ENCODE measurements at regions not wholly inside any gene's neighbourhood (a gene's known extent, or its start where the extent isn't known, plus 50 kb on each side); places are given as distances from the start of the nearest gene placed in this dataset.
"Not testable (repeated sequence)": the region's sequence is repeated elsewhere in the genome, so short reads cannot be mapped to it uniquely, and the experiment has no call there.

DNA sequence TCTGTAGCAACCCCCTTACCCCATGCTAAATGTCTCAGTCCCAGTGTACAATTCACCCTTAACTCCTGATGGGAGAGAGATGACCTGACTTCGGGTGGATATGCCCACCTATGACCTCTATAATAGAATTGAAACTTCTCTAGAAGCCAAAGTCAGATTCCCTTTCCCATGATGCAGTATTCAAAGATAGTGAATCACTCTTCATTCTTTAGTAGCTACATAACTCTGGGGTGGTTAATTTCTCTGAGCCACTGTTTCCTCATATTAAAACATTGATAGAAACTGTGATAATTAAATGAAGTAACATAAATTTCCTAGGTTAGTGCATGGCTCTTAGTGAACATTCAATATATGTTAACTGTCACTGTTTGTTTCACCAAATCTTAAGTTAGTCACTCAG is 500.4 kb downstream of the COL12A1 start:
- H3K4me1 ChIP-seq: no peaks in the 10 kb centered on the region
- no peaks in the 10 kb centered on the region for H3K9me3 ChIP-seq
- intact Hi-C loops (cut with DNase I; ENCODE audit: low total_unique reads): no loop called here
- WGBS, 5 donors: 48 to 76% (median 53%) methylated on average over 1 of the region's 1 CpG
- no peaks in the 10 kb centered on the region for H3K36me3 ChIP-seq
- DNase-seq: no peak
- TF ChIP-seq, protein P1, sequence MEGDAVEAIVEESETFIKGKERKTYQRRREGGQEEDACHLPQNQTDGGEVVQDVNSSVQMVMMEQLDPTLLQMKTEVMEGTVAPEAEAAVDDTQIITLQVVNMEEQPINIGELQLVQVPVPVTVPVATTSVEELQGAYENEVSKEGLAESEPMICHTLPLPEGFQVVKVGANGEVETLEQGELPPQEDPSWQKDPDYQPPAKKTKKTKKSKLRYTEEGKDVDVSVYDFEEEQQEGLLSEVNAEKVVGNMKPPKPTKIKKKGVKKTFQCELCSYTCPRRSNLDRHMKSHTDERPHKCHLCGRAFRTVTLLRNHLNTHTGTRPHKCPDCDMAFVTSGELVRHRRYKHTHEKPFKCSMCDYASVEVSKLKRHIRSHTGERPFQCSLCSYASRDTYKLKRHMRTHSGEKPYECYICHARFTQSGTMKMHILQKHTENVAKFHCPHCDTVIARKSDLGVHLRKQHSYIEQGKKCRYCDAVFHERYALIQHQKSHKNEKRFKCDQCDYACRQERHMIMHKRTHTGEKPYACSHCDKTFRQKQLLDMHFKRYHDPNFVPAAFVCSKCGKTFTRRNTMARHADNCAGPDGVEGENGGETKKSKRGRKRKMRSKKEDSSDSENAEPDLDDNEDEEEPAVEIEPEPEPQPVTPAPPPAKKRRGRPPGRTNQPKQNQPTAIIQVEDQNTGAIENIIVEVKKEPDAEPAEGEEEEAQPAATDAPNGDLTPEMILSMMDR (IDR thresholded peaks at IDR 0.05 in 8 of 11, conservative IDR thresholded peaks at IDR 0.05 in 3 of 11): no peak
- no peak for TF ChIP-seq POLR2A (IDR thresholded peaks at IDR 0.05)
- no peak for TF ChIP-seq POLR2AphosphoS5 (IDR thresholded peaks at IDR 0.05)
- H3K27me3 ChIP-seq (replicated peaks in 1 of 7): no peaks in the 10 kb centered on the region
- H3K27ac ChIP-seq: no peak overlapping the region
- no peak overlapping the region for H3K4me3 ChIP-seq

DNA sequence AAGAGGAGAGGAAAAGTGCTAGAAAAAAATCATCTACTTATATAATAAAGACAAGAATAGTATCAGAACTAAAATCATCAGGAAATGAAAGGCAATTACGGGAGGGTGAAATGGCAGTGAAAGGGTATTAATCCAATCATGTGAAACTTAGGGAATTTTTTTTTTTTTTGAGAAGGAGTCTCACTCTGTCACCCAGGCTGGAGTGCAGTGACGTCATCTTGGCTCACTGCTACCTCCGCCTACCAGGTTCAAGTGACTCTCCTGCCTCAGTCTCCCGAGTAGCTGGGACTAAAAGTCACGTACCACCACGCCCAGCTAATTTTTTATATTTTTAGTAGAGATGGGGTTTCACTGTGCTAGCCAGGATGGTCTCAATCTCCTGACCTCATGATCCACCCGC is 501.3 kb downstream of the COL12A1 start:
- H3K9me3 ChIP-seq; H3K4me1 ChIP-seq; DNase-seq; H3K36me3 ChIP-seq; H3K27ac ChIP-seq; H3K4me3 ChIP-seq; intact Hi-C loops (cut with DNase I; ENCODE audit: low total_unique reads); H3K27me3 ChIP-seq (replicated peaks in 1 of 7): not testable (repeated sequence)
- 76 to 89% (median 85%) methylated on average over 7 of the region's 7 CpGs for WGBS, 5 donors

DNA sequence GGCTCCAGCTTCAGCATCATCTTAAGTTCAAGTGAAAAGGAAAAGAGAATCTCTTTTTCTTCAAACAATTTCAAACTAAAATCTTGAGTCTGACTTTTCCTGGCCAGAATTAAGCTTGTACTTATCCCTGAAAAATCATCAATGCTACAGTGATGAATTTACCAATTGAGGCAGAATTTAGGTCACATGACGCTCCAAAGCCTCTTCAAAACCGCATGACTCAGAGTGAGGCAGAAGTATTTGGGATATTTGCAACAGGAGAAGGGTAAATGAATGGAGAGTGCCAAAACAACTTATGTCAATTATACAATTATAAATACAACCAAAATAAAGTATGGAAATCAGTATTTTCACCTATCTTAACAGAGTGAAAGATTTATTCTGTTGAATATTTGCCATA is 515.5 kb downstream of the COL12A1 start:
- Histone ChIP-seq H3K4me1 (no peaks in the 10 kb centered on the region), H3K27ac (no peak overlapping the region), H3K4me3 (no peak overlapping the region), H3K27me3 (replicated peaks in 1 of 7) (no peaks in the 10 kb centered on the region), H3K36me3 (no peaks in the 10 kb centered on the region), H3K9me3 (peaks cover 0 to 24% (median 6%) of the 10 kb centered on the region in 8 donors)
- TF ChIP-seq, protein P1 (IDR thresholded peaks at IDR 0.05 in 8 of 11, conservative IDR thresholded peaks at IDR 0.05 in 3 of 11): no peak
- TF ChIP-seq POLR2AphosphoS5 (IDR thresholded peaks at IDR 0.05): no peak
- no peak for TF ChIP-seq POLR2A (IDR thresholded peaks at IDR 0.05)
- intact Hi-C loops (cut with DNase I; ENCODE audit: low total_unique reads): no loop called here
- DNase-seq: no peak
- 76 to 88% (median 80%) methylated on average over 2 of the region's 2 CpGs for WGBS, 5 donors

DNA sequence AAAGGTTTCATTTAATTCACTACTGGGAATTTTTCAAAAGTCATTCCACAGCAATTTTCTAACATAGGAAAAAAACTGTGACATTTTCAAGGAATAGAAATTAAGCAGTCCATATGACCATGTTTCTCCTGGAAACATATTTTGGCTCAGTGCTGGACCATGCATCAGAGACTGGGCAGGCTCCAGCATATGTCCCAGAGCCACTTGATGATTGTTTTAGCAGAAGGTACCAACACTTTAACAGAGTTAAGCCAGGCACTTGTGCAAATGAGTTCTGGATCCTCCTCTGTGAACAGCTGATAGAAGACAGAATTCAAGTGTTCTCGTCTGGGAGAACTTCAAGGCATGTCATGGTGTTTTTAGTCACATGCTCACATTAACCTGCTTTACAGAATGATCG is 516.3 kb downstream of the COL12A1 start:
- no peak for TF ChIP-seq POLR2A (IDR thresholded peaks at IDR 0.05)
- TF ChIP-seq, protein P1 (IDR thresholded peaks at IDR 0.05 in 8 of 11, conservative IDR thresholded peaks at IDR 0.05 in 3 of 11): no peak
- no peak for TF ChIP-seq POLR2AphosphoS5 (IDR thresholded peaks at IDR 0.05)
- 66 to 84% (median 73%) methylated on average over 2 of the region's 2 CpGs for WGBS, 5 donors
- intact Hi-C loops (cut with DNase I; ENCODE audit: low total_unique reads): no loop called here
- H3K9me3 ChIP-seq: peaks cover 0 to 25% (median 9%) of the 10 kb centered on the region in 8 donors
- DNase-seq: no peak
- no peaks in the 10 kb centered on the region for H3K27me3 ChIP-seq (replicated peaks in 1 of 7)
- no peak overlapping the region for H3K27ac ChIP-seq
- no peak overlapping the region for H3K4me3 ChIP-seq
- no peaks in the 10 kb centered on the region for H3K36me3 ChIP-seq
- no peaks in the 10 kb centered on the region for H3K4me1 ChIP-seq

DNA sequence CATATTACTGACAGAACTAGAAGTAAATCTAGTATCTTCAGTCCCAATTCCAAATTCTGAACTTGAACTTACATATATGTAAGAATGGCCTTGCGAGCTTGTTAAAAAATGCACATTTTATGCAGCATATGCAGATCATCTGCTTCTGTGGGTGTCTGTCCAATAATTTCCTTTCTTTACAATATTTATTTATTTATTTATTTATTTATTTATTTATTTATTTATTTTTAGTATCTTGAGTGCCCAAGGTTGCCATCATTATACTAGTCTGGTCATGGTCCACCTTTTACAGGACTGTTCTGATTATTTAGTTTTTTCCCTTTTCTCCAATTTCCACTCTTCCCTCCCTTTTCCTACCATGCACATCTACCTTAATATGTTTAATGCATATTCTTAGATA is 528.4 kb downstream of the COL12A1 start:
- DNase-seq: no peak
- Histone ChIP-seq H3K4me3 (no peak overlapping the region), H3K36me3 (no peaks in the 10 kb centered on the region), H3K27me3 (replicated peaks in 1 of 7) (no peaks in the 10 kb centered on the region), H3K4me1 (no peaks in the 10 kb centered on the region), H3K9me3 (peaks cover 0 to 5% (median 0%) of the 10 kb centered on the region in 8 donors), H3K27ac (no peak overlapping the region)
- WGBS, 5 donors: 42 to 86% (median 47%) methylated on average over 1 of the region's 1 CpG
- intact Hi-C loops (cut with DNase I; ENCODE audit: low total_unique reads): no loop called here
- no peak for TF ChIP-seq POLR2A (IDR thresholded peaks at IDR 0.05)
- no peak for TF ChIP-seq POLR2AphosphoS5 (IDR thresholded peaks at IDR 0.05)
- TF ChIP-seq, protein P1 (IDR thresholded peaks at IDR 0.05 in 8 of 11, conservative IDR thresholded peaks at IDR 0.05 in 3 of 11): no peak
